ENCODE measurements at regions not wholly inside any gene's neighbourhood (a gene's known extent, or its start where the extent isn't known, plus 50 kb on each side); places are given as distances from the start of the nearest gene placed in this dataset.

- TF ChIP-seq EZH2phosphoT487 (IDR thresholded peaks at IDR 0.05; ENCODE audit: low read depth, severe bottlenecking, unreplicated experiment): no peak
- no peak for TF ChIP-seq CTCF (IDR thresholded peaks at IDR 0.05; ENCODE audit: poor library complexity)
- TF ChIP-seq EZH2 (IDR thresholded peaks at IDR 0.05; ENCODE audit: borderline replicate concordance): no peak
Observed at GRCh38 chr2:107698861-107699260, 127.8 kb upstream of the RGPD4 start.

Measured in hepatocyte (in vitro differentiated cells).